ENCODE measurements at regions not wholly inside any gene's neighbourhood (a gene's known extent, or its start where the extent isn't known, plus 50 kb on each side); places are given as distances from the start of the nearest gene placed in this dataset.

- no peak overlapping the region for H3K4me3 ChIP-seq
- H3K27ac ChIP-seq = no peak overlapping the region
- no peaks in the 10 kb centered on the region for H3K4me1 ChIP-seq
- H3K27me3 ChIP-seq = no peaks in the 10 kb centered on the region
- DNase-seq (ENCODE audit: low spot score) = no peak
- TF ChIP-seq CTCF (IDR thresholded peaks at IDR 0.05) = no peak
- no peaks in the 10 kb centered on the region for H3K36me3 ChIP-seq
- H3K9me3 ChIP-seq = no peaks in the 10 kb centered on the region
Observed at GRCh38 chr1:106456832-106457231, 599.6 kb upstream of the PRMT6 start.

- H3K4me1 ChIP-seq = no peaks in the 10 kb centered on the region
- H3K27me3 ChIP-seq = no peaks in the 10 kb centered on the region
- no peak overlapping the region for H3K4me3 ChIP-seq
- DNase-seq (ENCODE audit: low spot score) = no peak
- TF ChIP-seq CTCF (IDR thresholded peaks at IDR 0.05) = no peak
- H3K27ac ChIP-seq = no peak overlapping the region
- H3K9me3 ChIP-seq = no peaks in the 10 kb centered on the region
- no peaks in the 10 kb centered on the region for H3K36me3 ChIP-seq
Observed at GRCh38 chr1:106457368-106457767, 599.1 kb upstream of the PRMT6 start.

GRCh38 chr1:106458866-106459265 lies 597.6 kb upstream of the PRMT6 start:
- H3K27ac ChIP-seq = no peak overlapping the region
- H3K27me3 ChIP-seq = no peaks in the 10 kb centered on the region
- no peaks in the 10 kb centered on the region for H3K4me1 ChIP-seq
- no peak for TF ChIP-seq CTCF (IDR thresholded peaks at IDR 0.05)
- no peak overlapping the region for H3K4me3 ChIP-seq
- no peaks in the 10 kb centered on the region for H3K36me3 ChIP-seq
- DNase-seq (ENCODE audit: low spot score) = no peak
- no peaks in the 10 kb centered on the region for H3K9me3 ChIP-seq

GRCh38 chr1:106459418-106459817 lies 597.1 kb upstream of the PRMT6 start:
- Histone ChIP-seq H3K27me3 (no peaks in the 10 kb centered on the region), H3K4me1 (no peaks in the 10 kb centered on the region), H3K4me3 (no peak overlapping the region), H3K27ac (no peak overlapping the region), H3K9me3 (no peaks in the 10 kb centered on the region), H3K36me3 (no peaks in the 10 kb centered on the region)
- no peak for DNase-seq (ENCODE audit: low spot score)
- no peak for TF ChIP-seq CTCF (IDR thresholded peaks at IDR 0.05)

GRCh38 chr1:106465666-106466065 lies 590.8 kb upstream of the PRMT6 start:
- no peak for DNase-seq (ENCODE audit: low spot score)
- no peaks in the 10 kb centered on the region for H3K36me3 ChIP-seq
- no peaks in the 10 kb centered on the region for H3K4me1 ChIP-seq
- H3K9me3 ChIP-seq = peaks cover 0 to 24% of the 10 kb centered on the region in 2 donors
- H3K4me3 ChIP-seq = no peak overlapping the region
- no peak for TF ChIP-seq CTCF (IDR thresholded peaks at IDR 0.05)
- no peaks in the 10 kb centered on the region for H3K27me3 ChIP-seq
- H3K27ac ChIP-seq = no peak overlapping the region

- no peaks in the 10 kb centered on the region for H3K36me3 ChIP-seq
- H3K27ac ChIP-seq = no peak overlapping the region
- peaks cover 0 to 17% of the 10 kb centered on the region in 2 donors for H3K9me3 ChIP-seq
- H3K4me1 ChIP-seq = no peaks in the 10 kb centered on the region
- no peak overlapping the region for H3K4me3 ChIP-seq
- no peaks in the 10 kb centered on the region for H3K27me3 ChIP-seq
- no peak for DNase-seq (ENCODE audit: low spot score)
- TF ChIP-seq CTCF (IDR thresholded peaks at IDR 0.05) = no peak
Observed at GRCh38 chr1:106480629-106481028, 575.8 kb upstream of the PRMT6 start.

All from right atrium auricular region (tissue), 2 donors.